ENCODE measurements at regions not wholly inside any gene's neighbourhood (a gene's known extent, or its start where the extent isn't known, plus 50 kb on each side); places are given as distances from the start of the nearest gene placed in this dataset.

DNA sequence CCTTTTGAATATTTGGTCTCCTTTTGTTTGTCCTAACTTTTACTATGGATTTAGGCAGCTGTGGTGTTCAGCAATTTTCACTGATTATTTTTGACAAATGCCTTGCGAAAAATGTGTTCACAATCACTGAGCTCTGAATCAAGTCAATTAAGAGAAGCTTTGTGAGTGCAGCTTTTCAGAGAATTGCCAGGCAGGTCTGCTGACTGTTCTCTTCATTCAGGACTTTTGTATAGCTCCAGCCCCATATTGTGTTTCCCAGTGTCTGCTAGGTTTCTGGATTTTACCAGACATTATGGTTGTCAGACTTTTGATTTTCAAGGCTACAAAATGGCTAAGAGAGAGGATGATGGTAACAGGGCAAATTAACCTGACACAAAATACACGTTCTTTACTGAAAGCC lies 1055.9 kb downstream of the CDH18 start:
- H2BK120ac ChIP-seq (ENCODE audit: low read depth, low read length, poor library complexity, severe bottlenecking): no peak overlapping the region
- Mint-ChIP-seq H3K4me3 (no peak overlapping the region), H3K9me3 (no peaks in the 10 kb centered on the region; a peak in 1 of 5 replicates), H3K36me3 (ENCODE audit: insufficient read depth in 1 of 3, low read depth in 3 of 3) (no peaks in the 10 kb centered on the region), H3K27me3 (ENCODE audit: low read depth) (no peaks in the 10 kb centered on the region), H3K27ac (no peak overlapping the region; a peak in 1 of 7 replicates), H3K4me1 (no peaks in the 10 kb centered on the region)
- H2BK20ac ChIP-seq (ENCODE audit: low read depth, low read length, poor library complexity, severe bottlenecking): no peak overlapping the region
- no peak for DNase-seq
- H3K79me2 ChIP-seq (ENCODE audit: insufficient read depth, low read length): no peaks in the 10 kb centered on the region
- TF ChIP-seq, protein P1, sequence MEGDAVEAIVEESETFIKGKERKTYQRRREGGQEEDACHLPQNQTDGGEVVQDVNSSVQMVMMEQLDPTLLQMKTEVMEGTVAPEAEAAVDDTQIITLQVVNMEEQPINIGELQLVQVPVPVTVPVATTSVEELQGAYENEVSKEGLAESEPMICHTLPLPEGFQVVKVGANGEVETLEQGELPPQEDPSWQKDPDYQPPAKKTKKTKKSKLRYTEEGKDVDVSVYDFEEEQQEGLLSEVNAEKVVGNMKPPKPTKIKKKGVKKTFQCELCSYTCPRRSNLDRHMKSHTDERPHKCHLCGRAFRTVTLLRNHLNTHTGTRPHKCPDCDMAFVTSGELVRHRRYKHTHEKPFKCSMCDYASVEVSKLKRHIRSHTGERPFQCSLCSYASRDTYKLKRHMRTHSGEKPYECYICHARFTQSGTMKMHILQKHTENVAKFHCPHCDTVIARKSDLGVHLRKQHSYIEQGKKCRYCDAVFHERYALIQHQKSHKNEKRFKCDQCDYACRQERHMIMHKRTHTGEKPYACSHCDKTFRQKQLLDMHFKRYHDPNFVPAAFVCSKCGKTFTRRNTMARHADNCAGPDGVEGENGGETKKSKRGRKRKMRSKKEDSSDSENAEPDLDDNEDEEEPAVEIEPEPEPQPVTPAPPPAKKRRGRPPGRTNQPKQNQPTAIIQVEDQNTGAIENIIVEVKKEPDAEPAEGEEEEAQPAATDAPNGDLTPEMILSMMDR (conservative IDR thresholded peaks at IDR 0.05): no peak
- H3K23me2 ChIP-seq (ENCODE audit: insufficient read length, low read depth, low read length, poor library complexity, severe bottlenecking): no peaks in the 10 kb centered on the region
- H3K79me1 ChIP-seq (ENCODE audit: insufficient read depth, low read depth, low read length, poor library complexity, severe bottlenecking): no peaks in the 10 kb centered on the region
- H3T11ph ChIP-seq (ENCODE audit: low read length): no peak overlapping the region
- H3K4me1 ChIP-seq (ENCODE audit: insufficient read depth, low read length): no peaks in the 10 kb centered on the region
- no peak overlapping the region for H3K23ac ChIP-seq (ENCODE audit: insufficient read length, low read depth, low read length)
- no peak overlapping the region for H4K91ac ChIP-seq (ENCODE audit: insufficient read length, low read depth, low read length)
- no peak overlapping the region for H2AFZ ChIP-seq (ENCODE audit: low read length)
- H4K5ac ChIP-seq (ENCODE audit: insufficient read length, low read depth, low read length): no peak overlapping the region
- no peak overlapping the region for H2BK12ac ChIP-seq (ENCODE audit: insufficient read length, low read depth, low read length)
- no peak overlapping the region for H2BK5ac ChIP-seq (ENCODE audit: insufficient read length, low read length)
- no peak overlapping the region for H3K14ac ChIP-seq (ENCODE audit: insufficient read depth, low read length)
- no peaks in the 10 kb centered on the region for H4K20me1 ChIP-seq (ENCODE audit: control insufficient read depth, insufficient read depth, insufficient read length)
- no CpG with 5 or more reads among the region's 2 CpGs for WGBS (ENCODE audit: extremely low coverage, insufficient read length, low lambda C conversion rate)
- H3K27me3 ChIP-seq (ENCODE audit: insufficient read depth, low read length): no peaks in the 10 kb centered on the region
- H3K4me2 ChIP-seq (ENCODE audit: insufficient read depth, insufficient read length, low read length): no peak overlapping the region
- no peak overlapping the region for H3K27ac ChIP-seq (ENCODE audit: insufficient read length, low read depth, low read length)
- no peak overlapping the region for H2AK5ac ChIP-seq (ENCODE audit: insufficient read length, low read length)
- H3K9ac ChIP-seq (ENCODE audit: extremely low read depth, insufficient read length, low read length): no peak overlapping the region
- H3K56ac ChIP-seq (ENCODE audit: insufficient read length, low read depth, low read length): no peak overlapping the region
- H3K4ac ChIP-seq (ENCODE audit: low read depth, low read length): no peak overlapping the region
- no peak overlapping the region for H4K8ac ChIP-seq (replicated peaks; ENCODE audit: insufficient read length, low read depth, low read length)
- H3K9me3 ChIP-seq (ENCODE audit: control insufficient read depth, low read depth, low read length): no peaks in the 10 kb centered on the region
- no peak overlapping the region for H3K18ac ChIP-seq (ENCODE audit: insufficient read length, low read depth, low read length)
- no peak overlapping the region for H2BK15ac ChIP-seq (ENCODE audit: low read depth, low read length)

Data from H9 (cell line).